IMR-90 (cell line): ENCODE measurements at regions not wholly inside any gene's neighbourhood (a gene's known extent, or its start where the extent isn't known, plus 50 kb on each side); places are given as distances from the start of the nearest gene placed in this dataset.
A peak's percentile ranks its signal among the peaks of the same experiment; 100 is the strongest.

ENCODE experiments used
- ATAC-seq: fragments of 200-7000 bp; cut with Tn5 transposase; 2 replicates; pipeline ENCODE4 v1.9.1; 2020; ENCODE audit warnings: low read depth, mild to moderate bottlenecking, moderate library complexity
- BruUV-seq: library from RNA; stranded (reverse); fragments of 400-500 nt; replicated peaks from 2 replicates; lab custom pipeline; 2021; lab: Mats Ljungman, UMichigan
- CTCF ChIA-PET: fragments of 300-600 bp; formaldehyde crosslinking; extraction: SDS; loops from one replicate; lab custom pipeline; 2021; ENCODE audit warnings: antibody characterized with exemption; lab: Yijun Ruan, JAX
- POLR2A ChIA-PET: fragments of 300-600 bp; sonication (Branson Sonifier 250); formaldehyde crosslinking; loops from one replicate; lab custom pipeline; 2022; ENCODE audit warnings: antibody characterized with exemption; ENCODE audit not compliant: unreplicated experiment; lab: Charles Lee
- DNase-seq: peaks from one replicate; pipeline ENCODE4 v3.0.0; 2013
- H2AFZ ChIP-seq: replicated peaks from 2 replicates; pipeline ENCODE3; 2013; ENCODE audit warnings: low read length, mild to moderate bottlenecking; ENCODE audit not compliant: poor library complexity
- H2AK5ac ChIP-seq: 2 replicates; pipeline ENCODE4 v1.6.1; 2013; ENCODE audit warnings: low read depth, low read length, inconsistent platforms
- H2AK9ac ChIP-seq: replicated peaks from 2 replicates; pipeline ENCODE3; 2013; ENCODE audit warnings: mild to moderate bottlenecking, low read depth, low read length, moderate library complexity; ENCODE audit not compliant: poor library complexity
- H2BK120ac ChIP-seq: 2 replicates; pipeline ENCODE4 v1.6.1; 2013; ENCODE audit warnings: low read depth, low read length, inconsistent platforms
- H2BK15ac ChIP-seq: 3 replicates; pipeline ENCODE4 v1.6.1; 2013; ENCODE audit warnings: low read depth, low read length, inconsistent platforms
- H2BK20ac ChIP-seq: 2 replicates; pipeline ENCODE4 v1.6.1; 2013; ENCODE audit warnings: low read depth, mild to moderate bottlenecking, inconsistent platforms, low read length, moderate library complexity
- H2BK5ac ChIP-seq: 2 replicates; pipeline ENCODE4 v1.6.1; 2013; ENCODE audit warnings: mild to moderate bottlenecking, low read depth, low read length, inconsistent platforms; ENCODE audit not compliant: poor library complexity, severe bottlenecking
- H3K14ac ChIP-seq: replicated peaks from 2 replicates; pipeline ENCODE4 v1.6.1; 2013; ENCODE audit warnings: low read depth, low read length, inconsistent platforms
- H3K18ac ChIP-seq: 2 replicates; pipeline ENCODE4 v1.6.1; 2013; ENCODE audit warnings: low read depth, low read length, control low read depth
- H3K23ac ChIP-seq: 2 replicates; pipeline ENCODE4 v1.6.1; 2013; ENCODE audit warnings: low read depth, low read length, inconsistent platforms
- H3K27ac ChIP-seq: 2 replicates; pipeline ENCODE4 v1.5.1; 2013; ENCODE audit warnings: mild to moderate bottlenecking, control low read depth, low read length; ENCODE audit not compliant: insufficient read depth
- H3K27me3 ChIP-seq: 2 replicates; pipeline ENCODE4 v1.6.1; 2013; ENCODE audit warnings: low read length; ENCODE audit not compliant: control insufficient read depth, insufficient read depth
- H3K36me3 ChIP-seq: 2 replicates; pipeline ENCODE4 v1.6.1; 2013; ENCODE audit warnings: low read length, mixed read lengths; ENCODE audit not compliant: control insufficient read depth, insufficient read depth
- H3K4ac ChIP-seq: 2 replicates; pipeline ENCODE4 v1.6.1; 2013; ENCODE audit warnings: low read depth, low read length, inconsistent platforms
- H3K4me1 ChIP-seq: 2 replicates; pipeline ENCODE4 v1.6.1; 2013; ENCODE audit warnings: low read length, mixed read lengths; ENCODE audit not compliant: control insufficient read depth, insufficient read depth
- H3K4me2 ChIP-seq: 2 replicates; pipeline ENCODE4 v1.6.1; 2013; ENCODE audit warnings: low read depth, mild to moderate bottlenecking, control low read depth, low read length, moderate library complexity
- H3K4me3 ChIP-seq: 2 replicates; pipeline ENCODE4 v1.5.1; 2013; ENCODE audit warnings: low read depth, mild to moderate bottlenecking, control low read depth, low read length, moderate library complexity; ENCODE audit not compliant: insufficient read depth
- H3K56ac ChIP-seq: 2 replicates; pipeline ENCODE4 v1.6.1; 2013; ENCODE audit warnings: low read length, inconsistent platforms; ENCODE audit not compliant: insufficient read depth; ENCODE audit errors: extremely low read depth
- H3K79me1 ChIP-seq, 2 experiments: 2 replicates each; pipeline ENCODE4 v1.6.1; 2013; ENCODE audit warnings: low read length in 2 of 2, inconsistent platforms in 1 of 2, low read depth in 1 of 2
- H3K9ac ChIP-seq: 2 replicates; pipeline ENCODE4 v1.6.1; 2013; ENCODE audit warnings: low read depth, low read length, control low read depth
- H3K9me1 ChIP-seq: 2 replicates; pipeline ENCODE4 v1.6.1; 2013; ENCODE audit warnings: low read length, inconsistent platforms; ENCODE audit not compliant: insufficient read depth
- H3K9me3 ChIP-seq: 2 replicates; pipeline ENCODE4 v1.6.1; 2013; ENCODE audit warnings: low read length; ENCODE audit not compliant: control insufficient read depth, insufficient read depth
- H4K20me1 ChIP-seq: 2 replicates; pipeline ENCODE4 v1.6.1; 2013; ENCODE audit warnings: low read length, inconsistent platforms; ENCODE audit not compliant: insufficient read depth
- H4K5ac ChIP-seq: 2 replicates; pipeline ENCODE4 v1.6.1; 2013; ENCODE audit warnings: mild to moderate bottlenecking, low read depth, low read length, control low read depth
- H4K8ac ChIP-seq, 2 experiments: 2 replicates each; pipeline ENCODE4 v1.6.1; 2013; ENCODE audit warnings: low read depth in 2 of 2, low read length in 2 of 2, control low read depth in 1 of 2, inconsistent platforms in 1 of 2
- H4K91ac ChIP-seq: 2 replicates; pipeline ENCODE4 v1.6.1; 2013; ENCODE audit warnings: low read depth, low read length, inconsistent platforms; ENCODE audit not compliant: insufficient read depth
- BHLHE40 ChIP-seq: fragments of 150-350 bp; IDR thresholded peaks from 2 replicates; pipeline ENCODE4 v1.6.1; 2016; ENCODE audit warnings: mild to moderate bottlenecking, low read depth, low read length
- POLR2A ChIP-seq: IDR thresholded peaks from 2 replicates; pipeline ENCODE4 v1.6.1; 2012; ENCODE audit warnings: mild to moderate bottlenecking, low read depth, low read length
- SMC3 ChIP-seq: fragments of 150-350 bp; IDR thresholded peaks from 2 replicates; pipeline ENCODE4 v1.6.1; 2016; ENCODE audit warnings: low read depth, mild to moderate bottlenecking, antibody characterized with exemption, low read length, moderate library complexity
- WGBS, 2 experiments: methylation state at CpG; one replicate each; pipeline versions ENCODE4 v1.1.5 to v1.1.7; 2013; ENCODE audit warnings: missing lambda C conversion rate in 2 of 2; ENCODE audit not compliant: insufficient read length in 1 of 2; ENCODE audit errors: extremely low coverage in 2 of 2; 5-methylcytosine and 5-hydroxymethylcytosine counted together
- dilution Hi-C: fragments of 300-500 bp; cut with HindIII; formaldehyde crosslinking; loops from one replicate; pipeline ENCODE4 v1.14.3; 2018; ENCODE audit warnings: low sequenced_read_pairs; ENCODE audit not compliant: unreplicated experiment
- in situ Hi-C: fragments of 300-500 bp; cut with MboI; formaldehyde crosslinking; loops from 3 replicates; pipeline ENCODE4 v1.14.3; 2019; ENCODE audit warnings: low sequenced_read_pairs, inconsistent platforms, mixed read lengths
- intact Hi-C: fragments of 100-400 bp; cut with micrococcal nuclease; formaldehyde crosslinking; loops from 2 replicates; pipeline ENCODE4 v1.10.0; 2022

DNA sequence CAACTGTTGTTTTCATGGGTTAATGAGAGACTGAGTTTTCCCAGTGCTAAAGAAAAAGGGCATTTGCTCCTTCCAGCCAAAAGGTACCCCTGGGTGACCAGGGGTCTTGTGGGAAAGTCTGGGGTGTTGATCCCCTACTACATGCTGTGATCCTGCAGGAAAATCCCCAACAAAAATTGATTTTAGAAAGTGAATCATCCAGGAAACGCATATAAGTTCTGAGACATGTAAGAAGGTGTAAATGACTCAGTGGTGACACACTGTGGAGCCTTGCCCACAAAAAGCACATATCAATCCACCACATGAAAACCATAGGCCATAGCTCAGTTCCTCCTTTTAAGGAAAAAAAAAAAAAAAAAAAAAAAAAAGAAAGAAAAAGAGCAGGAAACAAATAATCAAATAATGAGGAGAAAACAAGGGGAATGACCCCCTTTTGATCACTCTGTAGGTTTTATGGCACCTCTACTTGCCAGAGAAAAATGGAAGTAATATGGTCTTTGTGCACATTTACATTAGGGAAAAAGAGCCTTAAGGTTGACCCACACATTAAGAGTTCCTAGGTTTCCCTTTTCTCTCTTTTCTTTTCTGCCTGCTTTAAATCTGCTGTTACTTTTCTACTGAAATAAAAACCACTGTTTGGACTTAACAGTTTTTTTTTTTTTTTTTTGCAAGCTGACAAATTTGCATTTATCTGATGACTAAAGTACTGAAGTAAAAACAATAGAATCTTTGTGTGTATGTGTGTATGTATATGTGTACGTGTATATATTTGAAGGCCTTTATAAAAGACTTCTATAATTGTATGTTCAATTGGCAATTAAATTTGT, 386.0 kb downstream of the KIF20B start:
- no TSS peak for BruUV-seq
- no peak overlapping the region for H3K4me2 ChIP-seq
- no peak for ATAC-seq

More for the DNA sequence above, 386.0 kb downstream of the KIF20B start:
- in situ Hi-C loops (no loop called here), dilution Hi-C loops (no loop called here), intact Hi-C loops (no loop called here)
- H3K4me1 ChIP-seq, result no peaks in the 10 kb centered on the region
- no CpG with 5 or more reads among the region's 2 CpGs for WGBS, 2 experiments
- H3K9me3 ChIP-seq, result no peaks in the 10 kb centered on the region
- no peaks in the 10 kb centered on the region for H3K9me1 ChIP-seq
- no peak overlapping the region for H4K8ac ChIP-seq
- no peak overlapping the region for H3K23ac ChIP-seq
- H2BK120ac ChIP-seq, result no peak overlapping the region
- H3K36me3 ChIP-seq, result no peaks in the 10 kb centered on the region
- H2AFZ ChIP-seq, result no peak overlapping the region
- TF ChIP-seq POLR2A (no peak), BHLHE40 (no peak), SMC3 (no peak)
- H3K9ac ChIP-seq, result no peak overlapping the region
- H3K4ac ChIP-seq, result no peak overlapping the region
- H3K27me3 ChIP-seq, result no peaks in the 10 kb centered on the region
- DNase-seq, result peak; percentile 7
- no peak overlapping the region for H3K56ac ChIP-seq
- no peak overlapping the region for H4K5ac ChIP-seq
- H2AK5ac ChIP-seq, result no peak overlapping the region
- no peak overlapping the region for H2AK9ac ChIP-seq
- ChIA-PET CTCF (interaction anchor here (0.6 kb wide), 1 partner anchor 10 kb away, joined by 3 read pairs; no protein-coding TSS in a partner anchor), POLR2A (interaction anchor here (0.7 kb wide), 1 partner anchor 53 kb away, joined by 7 read pairs; no protein-coding TSS in a partner anchor)
- no peak overlapping the region for H3K18ac ChIP-seq
- H3K14ac ChIP-seq, result no peak overlapping the region
- no peaks in the 10 kb centered on the region for H4K20me1 ChIP-seq
- H4K91ac ChIP-seq, result no peak overlapping the region
- H3K27ac ChIP-seq, result no peak overlapping the region
- no peaks in the 10 kb centered on the region for H3K79me1 ChIP-seq
- H2BK5ac ChIP-seq, result no peak overlapping the region
- H2BK15ac ChIP-seq, result no peak overlapping the region
- no peak overlapping the region for H3K4me3 ChIP-seq
- no peak overlapping the region for H2BK20ac ChIP-seq
